Sigmoid colon (tissue), 6 donors: ENCODE measurements at regions not wholly inside any gene's neighbourhood (a gene's known extent, or its start where the extent isn't known, plus 50 kb on each side); places are given as distances from the start of the nearest gene placed in this dataset.

Source experiments
- DNase-seq: peaks from one replicate; pipeline ENCODE4 v3.0.0-alpha.2; 2019
- H3K27ac ChIP-seq, 4 donors: fragments of 200-600 bp; sonication (generic); one replicate each; pipeline ENCODE4 v1.5.1; 2016 to 2019; ENCODE audit warnings: mild to moderate bottlenecking in 1 of 4
- H3K27me3 ChIP-seq, 3 donors: fragments of 200-600 bp; sonication (generic); one replicate each; pipeline ENCODE4 v1.5.1; 2019; ENCODE audit warnings: mild to moderate bottlenecking in 1 of 3
- H3K36me3 ChIP-seq, 4 donors: fragments of 200-600 bp; sonication (generic); one replicate each; pipeline ENCODE4 v1.5.1; 2016 to 2019
- H3K4me1 ChIP-seq, 4 donors: fragments of 200-600 bp; sonication (generic); one replicate each; pipeline ENCODE4 v1.5.1; 2017 to 2019
- H3K4me3 ChIP-seq, 4 donors: fragments of 200-600 bp; sonication (generic); one replicate each; pipeline ENCODE4 v1.5.1; 2017 to 2019; ENCODE audit warnings: mild to moderate bottlenecking in 2 of 4, moderate library complexity in 1 of 4
- H3K9me3 ChIP-seq, 4 donors: fragments of 200-600 bp in 3 of 4; sonication (generic) in 3 of 4; one replicate each; pipeline versions ENCODE4 v1.5.1 to v1.6.1; 2013 to 2019
- CTCF ChIP-seq, 4 experiments: fragments of 450-650 bp in 3 of 4; fragments of 200-600 bp in 1 of 4; IDR thresholded peaks; one replicate each; pipeline ENCODE4 v1.5.1; 2016 to 2019; ENCODE audit warnings: antibody characterized with exemption in 4 of 4, mild to moderate bottlenecking in 3 of 4, moderate library complexity in 2 of 4
- EP300 ChIP-seq, 4 donors: sonication (generic); formaldehyde crosslinking; IDR thresholded peaks; one replicate each; pipeline ENCODE4 v1.6.1; 2017; ENCODE audit warnings: antibody characterized with exemption in 4 of 4
- POLR2A ChIP-seq, 2 donors: fragments of 450-650 bp; IDR thresholded peaks; one replicate each; pipeline ENCODE4 v1.6.1; 2016; ENCODE audit warnings: antibody characterized with exemption in 2 of 2, mild to moderate bottlenecking in 2 of 2, moderate library complexity in 2 of 2
- POLR2AphosphoS5 ChIP-seq, 4 donors: sonication (generic); formaldehyde crosslinking; IDR thresholded peaks; one replicate each; pipeline ENCODE4 v1.6.1; 2017; ENCODE audit warnings: antibody characterized with exemption in 4 of 4
- WGBS, 2 donors: extraction: QIAGEN DNeasy Blood & Tissue Kit; methylation state at CpG; one replicate each; pipeline ENCODE4 v1.1.7; 2013; 5-methylcytosine and 5-hydroxymethylcytosine counted together
- intact Hi-C: fragments of 100-400 bp; cut with DNase I; formaldehyde crosslinking; loops from one replicate; pipeline ENCODE4 v1.15.1; 2023
- donor health status: healthy with polysubstance abuse.
- donor health status: healthy.

- Histone ChIP-seq H3K4me3 (no peak overlapping the region), H3K9me3 (no peaks in the 10 kb centered on the region), H3K4me1 (no peaks in the 10 kb centered on the region), H3K27ac (no peak overlapping the region), H3K36me3 (no peaks in the 10 kb centered on the region), H3K27me3 (no peaks in the 10 kb centered on the region)
- WGBS, 2 donors: 75 to 79% methylated on average over 10 of the region's 10 CpGs
- TF ChIP-seq POLR2AphosphoS5 (IDR thresholded peaks at IDR 0.05): no peak
- TF ChIP-seq POLR2A (IDR thresholded peaks at IDR 0.05): no peak
- no peak for TF ChIP-seq CTCF (IDR thresholded peaks at IDR 0.05)
- TF ChIP-seq EP300 (IDR thresholded peaks at IDR 0.05): no peak
- intact Hi-C loops: no loop called here
- no peak for DNase-seq
These were observed 254.6 kb downstream of the HS3ST3A1 start for GRCh38 chr17:13346996-13347762.

DNA sequence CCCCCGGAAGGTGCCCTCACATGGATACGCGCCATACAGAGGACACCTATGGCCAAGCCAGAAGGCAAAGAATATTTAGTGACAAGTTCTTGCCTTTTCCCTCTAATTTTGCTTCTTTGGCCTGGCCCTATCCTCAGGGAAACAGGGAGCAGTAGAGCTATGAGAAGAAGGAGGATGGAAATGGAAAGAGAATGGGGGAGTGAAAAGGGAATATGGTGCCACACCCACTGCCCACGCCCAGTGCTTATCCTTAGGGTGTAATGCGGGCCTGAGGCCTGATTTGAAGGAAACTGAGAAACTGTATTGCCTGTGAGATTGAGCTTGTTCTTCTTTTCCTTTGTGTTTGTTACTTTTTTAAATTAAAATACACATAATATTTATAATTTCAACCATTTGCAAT lies 255.1 kb downstream of the HS3ST3A1 start:
- WGBS, 2 donors: 91 to 93% methylated on average over 5 of the region's 5 CpGs

DNA sequence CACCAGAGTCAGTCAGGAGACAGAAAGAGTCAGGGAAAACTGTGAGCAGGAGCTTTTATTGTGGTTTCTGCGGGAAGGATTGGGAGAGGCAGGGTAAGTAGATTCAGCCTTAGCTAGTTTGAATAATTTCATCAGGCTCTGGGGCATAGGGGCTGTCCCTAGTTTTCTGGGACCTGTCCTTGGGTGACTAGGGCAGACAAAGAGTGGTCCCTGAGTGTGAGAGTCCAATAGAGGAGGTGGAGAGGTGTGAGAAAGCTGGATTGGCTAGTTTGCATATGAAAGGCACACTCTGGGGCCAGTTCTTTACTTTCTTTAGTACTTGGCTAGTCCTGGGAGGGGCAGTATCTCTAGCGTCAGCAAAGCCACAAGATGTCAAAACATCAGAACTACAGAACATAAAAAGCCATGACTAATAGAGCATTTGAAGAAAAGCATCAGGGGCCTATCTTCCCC lies 255.6 kb downstream of the HS3ST3A1 start:
- no peak for TF ChIP-seq POLR2A (IDR thresholded peaks at IDR 0.05)
- TF ChIP-seq EP300 (IDR thresholded peaks at IDR 0.05): no peak
- no peak for TF ChIP-seq POLR2AphosphoS5 (IDR thresholded peaks at IDR 0.05)
- TF ChIP-seq CTCF (IDR thresholded peaks at IDR 0.05): no peak
- intact Hi-C loops: no loop called here
- Histone ChIP-seq H3K27me3 (no peaks in the 10 kb centered on the region), H3K4me1 (no peaks in the 10 kb centered on the region), H3K27ac (no peak overlapping the region), H3K36me3 (no peaks in the 10 kb centered on the region), H3K9me3 (no peaks in the 10 kb centered on the region), H3K4me3 (no peak overlapping the region)
- WGBS, 2 donors: 66 to 77% methylated on average over 2 of the region's 2 CpGs
- DNase-seq: no peak

More for the DNA sequence above, 255.1 kb downstream of the HS3ST3A1 start:
- TF ChIP-seq CTCF (IDR thresholded peaks at IDR 0.05): no peak
- no peak for TF ChIP-seq EP300 (IDR thresholded peaks at IDR 0.05)
- TF ChIP-seq POLR2A (IDR thresholded peaks at IDR 0.05): no peak
- TF ChIP-seq POLR2AphosphoS5 (IDR thresholded peaks at IDR 0.05): no peak
- intact Hi-C loops: no loop called here
- no peaks in the 10 kb centered on the region for H3K27me3 ChIP-seq
- no peaks in the 10 kb centered on the region for H3K4me1 ChIP-seq
- H3K27ac ChIP-seq: no peak overlapping the region
- no peak for DNase-seq
- H3K36me3 ChIP-seq: no peaks in the 10 kb centered on the region
- H3K9me3 ChIP-seq: no peaks in the 10 kb centered on the region
- no peak overlapping the region for H3K4me3 ChIP-seq

DNA sequence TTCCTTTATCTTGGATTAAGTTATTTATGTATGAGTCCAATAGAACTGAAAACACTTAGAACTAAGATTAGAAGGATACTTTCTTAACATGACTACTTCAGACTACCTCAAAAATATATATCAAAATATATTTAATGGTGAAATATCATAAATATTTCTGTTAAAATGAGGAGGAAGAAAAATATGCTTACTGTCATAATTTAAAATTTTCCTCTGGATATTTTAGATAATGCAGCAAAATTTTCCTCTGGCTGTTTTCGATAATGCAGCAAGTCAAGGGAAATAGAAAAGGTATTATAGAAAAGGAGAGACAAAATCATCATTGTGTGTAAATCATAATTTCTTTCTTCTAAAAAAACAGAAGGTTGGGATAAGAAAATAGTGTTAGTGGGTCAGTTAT lies 263.3 kb downstream of the HS3ST3A1 start:
- Histone ChIP-seq H3K27ac (no peak overlapping the region), H3K4me1 (peaks cover 0 to 4% (median 0%) of the 10 kb centered on the region in 4 donors), H3K9me3 (no peaks in the 10 kb centered on the region), H3K27me3 (peaks cover 0 to 14% (median 0%) of the 10 kb centered on the region in 3 donors), H3K4me3 (no peak overlapping the region), H3K36me3 (no peaks in the 10 kb centered on the region)
- TF ChIP-seq EP300 (IDR thresholded peaks at IDR 0.05) (no peak), POLR2AphosphoS5 (IDR thresholded peaks at IDR 0.05) (no peak), CTCF (IDR thresholded peaks at IDR 0.05) (no peak)
- intact Hi-C loops: loop anchor here (5.0 kb wide), 1 partner anchor 964 kb away; the partner anchor contains the start of gene HS3ST3B1
- 83 to 86% methylated on average over 1 of the region's 1 CpG for WGBS, 2 donors
- no peak for DNase-seq
